HG03025 (cell line): ENCODE measurements at regions not wholly inside any gene's neighbourhood (a gene's known extent, or its start where the extent isn't known, plus 50 kb on each side); places are given as distances from the start of the nearest gene placed in this dataset.
A peak's percentile ranks its signal among the peaks of the same experiment; 100 is the strongest.
"Not testable (repeated sequence)": the region's sequence is repeated elsewhere in the genome, so short reads cannot be mapped to it uniquely, and the experiment has no call there.

Experiments used
- ATAC-seq: cut with Tn5 transposase; IDR thresholded peaks from one replicate; pipeline ENCODE4 v1.9.1; 2021; ENCODE audit warnings: mild to moderate bottlenecking, moderate library complexity; ENCODE audit not compliant: unreplicated experiment, low FRiP score

GRCh38 chr3:159030886-159031679 is 229.2 kb downstream of the MFSD1 start:
- no peak for ATAC-seq

GRCh38 chr3:159032311-159032710 is 230.5 kb downstream of the MFSD1 start:
- ATAC-seq, result no peak

- ATAC-seq, result no peak
These were observed 236.6 kb downstream of the MFSD1 start for GRCh38 chr3:159038405-159038804.

- ATAC-seq, result no peak
These were observed 237.4 kb downstream of the MFSD1 start for GRCh38 chr3:159039286-159039685.

GRCh38 chr3:159045279-159045885 is 243.5 kb downstream of the MFSD1 start:
- no peak for ATAC-seq

GRCh38 chr3:159047361-159047760 is 245.5 kb downstream of the MFSD1 start:
- no peak for ATAC-seq

GRCh38 chr3:159052494-159052893 is 250.6 kb downstream of the MFSD1 start:
- ATAC-seq, result not testable (repeated sequence)

GRCh38 chr3:159057621-159058020 is 255.8 kb downstream of the MFSD1 start:
- no peak for ATAC-seq

- no peak for ATAC-seq
These were observed 257.0 kb downstream of the MFSD1 start for GRCh38 chr3:159058859-159059258.

- no peak for ATAC-seq
These were observed 257.5 kb downstream of the MFSD1 start for GRCh38 chr3:159059395-159059794.

GRCh38 chr3:159062734-159063410 is 261.0 kb downstream of the MFSD1 start:
- peak; percentile 46 for ATAC-seq

- ATAC-seq, result no peak
These were observed 267.2 kb downstream of the MFSD1 start, which contains the start of gene IQCJ for GRCh38 chr3:159069091-159069490. TSS of gene IQCJ (plus strand) at chr3:159069319.

- no peak for ATAC-seq
These were observed 268.1 kb downstream of the MFSD1 start for GRCh38 chr3:159069866-159070425.

GRCh38 chr3:159074756-159075701 is 273.2 kb downstream of the MFSD1 start:
- no peak for ATAC-seq

- ATAC-seq, result no peak
These were observed 276.0 kb downstream of the MFSD1 start for GRCh38 chr3:159077860-159078259.

GRCh38 chr3:159080256-159080655 is 278.4 kb downstream of the MFSD1 start:
- no peak for ATAC-seq

GRCh38 chr3:159080821-159081220 is 279.0 kb downstream of the MFSD1 start:
- no peak for ATAC-seq

GRCh38 chr3:159082519-159082918 is 280.7 kb downstream of the MFSD1 start:
- ATAC-seq, result no peak

GRCh38 chr3:159091936-159092335 is 290.1 kb downstream of the MFSD1 start:
- ATAC-seq, result no peak

- ATAC-seq, result no peak
These were observed 300.1 kb downstream of the MFSD1 start for GRCh38 chr3:159102001-159102400.
